ENCODE measurements at regions not wholly inside any gene's neighbourhood (a gene's known extent, or its start where the extent isn't known, plus 50 kb on each side); places are given as distances from the start of the nearest gene placed in this dataset.

DNA sequence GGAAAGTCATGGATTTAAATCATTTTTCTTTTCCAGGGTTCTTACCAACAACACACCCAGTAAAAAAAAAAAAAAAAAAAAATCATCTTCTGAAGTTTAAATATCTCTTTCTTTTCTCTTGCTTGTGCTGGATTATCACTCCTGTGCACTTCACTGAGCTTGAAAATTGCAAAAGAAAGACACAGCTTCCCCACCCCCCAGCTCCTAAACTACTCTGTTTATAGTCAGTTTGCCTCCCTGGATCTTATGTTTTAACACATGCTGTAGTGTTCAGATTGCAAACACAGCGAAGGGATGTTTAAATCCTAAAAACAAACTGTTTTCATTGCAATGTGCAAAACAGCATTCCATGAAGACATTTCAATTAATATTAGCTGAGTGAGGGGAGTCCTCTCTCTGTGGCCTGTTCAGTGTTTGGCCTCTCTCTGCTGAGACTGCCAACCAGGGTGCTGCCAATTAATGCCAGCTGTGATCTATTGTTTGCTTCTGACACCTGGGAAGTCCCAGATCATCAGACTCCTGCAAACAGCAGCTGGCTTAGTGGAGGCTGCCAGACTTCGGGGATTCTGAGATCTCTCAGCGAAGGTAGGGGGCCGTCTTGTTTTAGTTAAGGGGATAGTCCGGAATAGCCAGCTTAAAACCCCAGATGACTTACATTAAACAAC lies 171.1 kb upstream of the PITX2 start:
- TF ChIP-seq SUZ12 (IDR thresholded peaks at IDR 0.05; ENCODE audit: extremely low read depth, insufficient read depth, insufficient read length), result no peak
- no peak for TF ChIP-seq YY1 (IDR thresholded peaks at IDR 0.05; ENCODE audit: insufficient read depth, insufficient read length)
- TF ChIP-seq ZNF274 (IDR thresholded peaks at IDR 0.05; ENCODE audit: low read depth, low read length), result no peak

Data from NT2/D1 (cell line).